ENCODE measurements at regions not wholly inside any gene's neighbourhood (a gene's known extent, or its start where the extent isn't known, plus 50 kb on each side); places are given as distances from the start of the nearest gene placed in this dataset.
A peak's percentile ranks its signal among the peaks of the same experiment; 100 is the strongest.
"Not testable (repeated sequence)": the region's sequence is repeated elsewhere in the genome, so short reads cannot be mapped to it uniquely, and the experiment has no call there.

DNA sequence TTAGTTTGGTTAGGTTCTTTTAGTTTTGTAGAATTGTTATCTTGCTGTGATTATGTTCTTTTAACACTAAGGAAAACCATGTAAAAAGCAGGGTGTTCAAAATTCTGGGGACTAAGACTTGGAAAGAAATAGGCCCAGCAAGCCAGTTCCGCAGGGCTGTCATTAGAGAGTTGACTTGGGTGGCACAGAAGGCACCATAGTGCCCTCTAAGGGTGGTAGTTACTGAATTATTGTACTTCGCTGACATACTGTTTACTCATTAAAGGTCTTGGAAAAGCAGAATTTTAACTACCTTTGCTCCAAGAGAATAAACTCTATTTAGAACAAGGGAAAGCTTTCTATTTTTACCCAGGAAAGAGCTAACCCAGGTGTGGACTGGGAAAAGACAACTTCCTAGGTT lies 86.5 kb downstream of the OTUD1 start:
- Mint-ChIP-seq H3K4me1 (peaks cover 0 to 16% (median under 1%) of the 10 kb centered on the region in 4 donors), H3K36me3 (no peaks in the 10 kb centered on the region), H3K27me3 (peaks cover 0 to 5% (median 0%) of the 10 kb centered on the region in 5 donors), H3K27ac (no peak overlapping the region), H3K9me3 (no peaks in the 10 kb centered on the region), H3K4me3 (no peak overlapping the region)
- ATAC-seq (no peak), DNase-seq (peak in 1 of 10 donors; percentile 4)
- POLR2A ChIA-PET, result no interaction called here

DNA sequence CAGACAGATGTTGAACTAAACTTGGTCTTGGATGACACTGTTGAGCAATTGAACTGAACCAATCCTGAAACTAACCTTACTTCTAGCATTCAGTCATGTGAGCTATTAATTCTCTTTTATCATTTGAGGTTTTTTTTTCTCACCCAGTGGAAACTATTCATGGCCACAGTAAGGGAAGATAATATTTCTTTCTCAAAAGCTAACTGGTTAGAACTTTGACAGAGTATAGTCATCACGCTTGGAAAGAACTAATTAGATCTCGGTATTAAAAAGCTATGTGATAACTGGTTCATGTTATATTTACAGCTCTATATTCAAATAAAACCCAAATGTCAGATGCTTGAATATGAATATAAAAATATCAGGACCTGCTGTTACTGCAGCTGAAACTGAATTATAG lies 89.5 kb downstream of the OTUD1 start:
- POLR2A ChIA-PET, result no interaction called here
- no peak overlapping the region for H3K27ac Mint-ChIP-seq
- H3K27me3 Mint-ChIP-seq, result no peaks in the 10 kb centered on the region
- no peak for DNase-seq
- no peak for ATAC-seq
- no peaks in the 10 kb centered on the region for H3K36me3 Mint-ChIP-seq
- H3K4me1 Mint-ChIP-seq, result peaks cover 2 to 10% (median 5%) of the 10 kb centered on the region in 4 donors
- H3K9me3 Mint-ChIP-seq, result no peaks in the 10 kb centered on the region
- no peak overlapping the region for H3K4me3 Mint-ChIP-seq

DNA sequence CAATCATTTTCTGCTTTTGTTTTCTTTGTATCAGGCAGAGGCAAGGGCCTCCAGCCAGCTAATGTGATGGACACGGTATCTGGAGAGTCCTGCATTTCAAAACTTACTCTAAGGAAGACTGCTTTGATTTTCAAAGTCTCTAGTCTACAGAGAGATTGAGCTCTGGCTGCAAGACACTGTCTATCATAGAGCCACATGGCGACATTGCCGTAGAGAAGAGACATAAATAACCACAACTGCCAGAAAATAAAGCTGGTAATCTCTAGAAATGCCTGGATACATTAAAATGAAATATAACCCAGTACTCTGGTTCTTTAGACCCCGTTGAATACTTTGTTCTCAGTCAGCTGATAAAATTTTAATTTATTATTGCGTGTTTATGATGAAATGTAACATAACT lies 90.8 kb downstream of the OTUD1 start:
- no peaks in the 10 kb centered on the region for H3K9me3 Mint-ChIP-seq
- no peak for ATAC-seq
- no peak overlapping the region for H3K27ac Mint-ChIP-seq
- H3K27me3 Mint-ChIP-seq, result no peaks in the 10 kb centered on the region
- DNase-seq, result no peak
- H3K4me3 Mint-ChIP-seq, result no peak overlapping the region
- POLR2A ChIA-PET, result no interaction called here
- H3K4me1 Mint-ChIP-seq, result peaks cover 6 to 16% (median 11%) of the 10 kb centered on the region in 4 donors
- H3K36me3 Mint-ChIP-seq, result no peaks in the 10 kb centered on the region

- Mint-ChIP-seq H3K4me3 (no peak overlapping the region), H3K36me3 (no peaks in the 10 kb centered on the region), H3K4me1 (peaks cover 10 to 19% (median 14%) of the 10 kb centered on the region in 4 donors), H3K27ac (no peak overlapping the region), H3K27me3 (no peaks in the 10 kb centered on the region), H3K9me3 (no peaks in the 10 kb centered on the region)
- ATAC-seq (no peak), DNase-seq (peak in 1 of 10 donors; percentile 15)
- POLR2A ChIA-PET, result no interaction called here
Measured at GRCh38 chr10:23530079-23530478, 91.2 kb downstream of the OTUD1 start.

DNA sequence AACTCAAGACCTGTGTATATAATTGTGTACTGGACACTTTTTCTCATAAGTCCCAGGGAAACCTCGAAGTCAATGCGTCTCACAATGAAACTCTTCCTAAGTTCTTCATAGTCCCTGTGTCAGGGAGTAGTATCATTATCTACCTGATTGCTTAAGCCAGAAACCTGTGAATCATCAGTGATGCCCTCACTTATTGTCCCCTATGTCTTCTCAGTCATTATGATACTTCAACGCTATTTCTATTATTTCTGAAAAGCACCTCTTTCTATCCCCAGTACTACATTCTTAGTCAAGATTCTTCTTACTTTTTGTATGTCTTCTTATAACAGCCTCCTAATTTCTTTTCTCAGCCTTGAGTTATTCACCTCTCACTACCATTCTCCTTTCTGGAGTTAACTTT lies 94.3 kb downstream of the OTUD1 start:
- POLR2A ChIA-PET, result no interaction called here
- ATAC-seq, result no peak
- H3K9me3 Mint-ChIP-seq, result peaks cover 0 to 3% (median 0%) of the 10 kb centered on the region in 9 donors
- H3K27ac Mint-ChIP-seq, result peak overlapping the region in 2 of 10 donors; percentile 37 to 70
- DNase-seq, result no peak
- no peaks in the 10 kb centered on the region for H3K27me3 Mint-ChIP-seq
- H3K4me3 Mint-ChIP-seq, result no peak overlapping the region
- H3K36me3 Mint-ChIP-seq, result peaks cover 0 to under 1% (median 0%) of the 10 kb centered on the region in 3 donors
- H3K4me1 Mint-ChIP-seq, result peaks cover 14 to 31% (median 23%) of the 10 kb centered on the region in 4 donors

DNA sequence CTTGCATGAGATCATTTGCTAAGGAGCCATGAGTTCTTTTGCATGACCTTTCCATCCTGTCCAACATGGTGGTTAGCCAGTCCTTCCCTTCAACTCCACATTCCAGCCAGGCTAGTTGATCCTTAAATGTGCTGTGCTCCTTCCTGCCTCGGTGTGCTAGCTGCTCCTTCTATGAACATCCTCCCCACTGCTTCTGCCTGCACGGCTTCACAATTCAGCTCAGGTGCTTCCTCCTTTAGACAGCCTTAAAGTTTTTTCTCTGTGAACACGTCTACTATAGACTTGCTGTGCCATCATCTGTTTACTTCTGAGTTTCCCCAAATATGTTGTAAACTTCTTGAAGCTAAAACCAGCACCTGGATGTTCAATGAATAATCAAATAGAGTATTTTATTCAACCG lies 95.5 kb downstream of the OTUD1 start:
- Mint-ChIP-seq H3K4me1 (peaks cover 24 to 42% (median 34%) of the 10 kb centered on the region in 4 donors), H3K36me3 (peaks cover 0 to 10% (median 0%) of the 10 kb centered on the region in 3 donors), H3K27me3 (no peaks in the 10 kb centered on the region), H3K4me3 (peak overlapping the region in 9 of 10 donors; percentile 2 to 65 (median 7)), H3K9me3 (peaks cover 0 to 6% (median 3%) of the 10 kb centered on the region in 9 donors), H3K27ac (peak overlapping the region; percentile 19 to 82 (median 54))
- POLR2A ChIA-PET, result no interaction called here
- peak in 1 of 2 donors; percentile 61 for ATAC-seq
- DNase-seq, result peak in 2 of 10 donors; percentile 27

DNA sequence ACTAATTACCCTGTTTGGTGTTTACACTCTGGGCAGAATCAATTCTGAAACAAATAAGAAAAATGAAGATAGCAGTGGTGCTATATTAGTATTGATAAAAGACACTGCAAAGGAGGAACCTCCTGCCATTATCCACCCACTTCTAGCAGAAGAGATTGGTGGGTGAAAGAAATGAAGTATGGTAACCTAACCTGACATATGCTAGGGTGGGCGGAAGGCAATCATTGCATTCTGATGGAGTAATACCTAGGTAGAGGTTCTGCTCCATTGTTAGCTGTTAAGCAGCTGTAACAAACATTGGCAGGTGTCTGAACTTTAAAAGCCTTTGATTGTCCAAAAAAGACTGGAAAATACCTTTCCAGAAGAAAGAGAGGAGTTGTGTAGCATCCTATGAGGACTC lies 95.9 kb downstream of the OTUD1 start:
- POLR2A ChIA-PET, result interaction anchor here (0.7 kb wide), 1 partner anchor 95 kb away, joined by 3 read pairs; the partner anchor contains the start of gene OTUD1
- Mint-ChIP-seq H3K9me3 (peaks cover 0 to 6% (median 3%) of the 10 kb centered on the region in 9 donors), H3K27me3 (no peaks in the 10 kb centered on the region), H3K27ac (peak overlapping the region in 9 of 10 donors; percentile 19 to 82 (median 52)), H3K4me1 (peaks cover 28 to 46% (median 37%) of the 10 kb centered on the region in 4 donors), H3K36me3 (peaks cover 0 to 14% (median 0%) of the 10 kb centered on the region in 3 donors), H3K4me3 (peak overlapping the region in 5 of 10 donors; percentile 2 to 65 (median 24))
- peak in 1 of 2 donors; percentile 6 for ATAC-seq
- DNase-seq, result no peak

DNA sequence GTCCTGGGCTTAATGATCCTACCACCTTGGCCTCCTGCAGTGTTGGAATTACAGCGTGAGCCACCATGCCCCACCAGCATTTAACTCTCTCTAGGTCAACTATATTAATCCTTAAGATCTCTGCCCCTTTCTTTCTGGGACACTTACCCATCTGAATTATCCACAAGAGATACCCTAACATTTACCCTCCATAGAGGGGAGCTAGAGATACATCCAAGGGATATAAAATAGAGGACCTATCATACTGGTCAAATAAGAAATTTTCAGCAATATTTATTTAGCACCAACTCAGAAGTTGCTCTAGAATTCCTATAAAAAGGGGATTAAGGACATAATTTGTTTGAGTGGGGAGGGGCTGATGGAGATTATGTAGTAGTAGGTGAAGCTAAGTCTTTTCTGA lies 96.5 kb downstream of the OTUD1 start:
- Mint-ChIP-seq H3K27me3 (no peaks in the 10 kb centered on the region), H3K4me3 (no peak overlapping the region), H3K4me1 (peaks cover 34 to 53% (median 43%) of the 10 kb centered on the region in 4 donors), H3K36me3 (peaks cover 0 to 14% (median 0%) of the 10 kb centered on the region in 3 donors), H3K27ac (peak overlapping the region in 3 of 10 donors; percentile 4 to 33 (median 11)), H3K9me3 (peaks cover 0 to 6% (median 3%) of the 10 kb centered on the region in 9 donors)
- DNase-seq (no peak), ATAC-seq (no peak)
- POLR2A ChIA-PET, result interaction anchor here (0.7 kb wide), 1 partner anchor 96 kb away, joined by 3 read pairs; the partner anchor contains the start of gene OTUD1

DNA sequence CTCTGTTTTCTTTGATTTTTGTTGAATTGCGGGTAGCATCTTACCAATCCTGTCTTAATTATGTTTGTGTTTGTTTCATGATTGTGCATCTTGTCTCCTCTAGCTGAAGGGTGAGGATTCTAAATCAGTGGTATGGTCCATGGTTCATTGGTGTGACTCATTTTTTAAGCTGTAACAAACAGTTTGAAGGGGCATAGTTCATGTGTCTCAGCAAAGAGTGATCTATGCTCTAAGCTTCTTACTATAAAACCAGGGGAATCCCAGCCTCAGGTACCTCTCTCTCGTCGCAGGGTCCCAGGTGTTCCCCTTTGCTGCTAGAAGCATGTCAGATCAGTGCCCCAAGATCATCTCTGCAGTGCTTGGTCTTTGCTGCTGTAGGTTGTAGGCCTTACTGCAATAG lies 100.1 kb downstream of the OTUD1 start:
- H3K27ac Mint-ChIP-seq, result peak overlapping the region in 7 of 10 donors; percentile 52 to 95 (median 92)
- ATAC-seq, result no peak
- peaks cover 0 to 9% (median 3%) of the 10 kb centered on the region in 9 donors for H3K9me3 Mint-ChIP-seq
- DNase-seq, result no peak
- H3K4me3 Mint-ChIP-seq, result peak overlapping the region in 1 of 10 donors; percentile 84
- no peaks in the 10 kb centered on the region for H3K27me3 Mint-ChIP-seq
- H3K36me3 Mint-ChIP-seq, result peaks cover 0 to 14% (median under 1%) of the 10 kb centered on the region in 3 donors
- POLR2A ChIA-PET, result no interaction called here
- peaks cover 40 to 62% (median 54%) of the 10 kb centered on the region in 4 donors for H3K4me1 Mint-ChIP-seq

- Mint-ChIP-seq H3K4me3 (peak overlapping the region; percentile 23 to 84 (median 69)), H3K4me1 (peaks cover 34 to 53% (median 45%) of the 10 kb centered on the region in 4 donors)
Measured at GRCh38 chr10:23540401-23541030, 101.6 kb downstream of the OTUD1 start.

GRCh38 chr10:23543691-23544380 lies 105.0 kb downstream of the OTUD1 start:
- Mint-ChIP-seq H3K27ac (peak overlapping the region in 6 of 10 donors; percentile 1 to 56 (median 19)), H3K4me1 (peaks cover 29 to 52% (median 43%) of the 10 kb centered on the region in 4 donors), H3K9me3 (peaks cover 0 to 8% (median 3%) of the 10 kb centered on the region in 9 donors), H3K36me3 (peaks cover 0 to 7% (median 3%) of the 10 kb centered on the region in 3 donors), H3K27me3 (no peaks in the 10 kb centered on the region), H3K4me3 (no peak overlapping the region)
- no peak for DNase-seq
- ATAC-seq, result no peak
- POLR2A ChIA-PET, result no interaction called here

More at GRCh38 chr10:23540401-23541030, 101.6 kb downstream of the OTUD1 start:
- Mint-ChIP-seq H3K27me3 (no peaks in the 10 kb centered on the region), H3K36me3 (peaks cover 0 to 14% (median 3%) of the 10 kb centered on the region in 3 donors), H3K27ac (peak overlapping the region; percentile 67 to 95 (median 91)), H3K9me3 (peaks cover 0 to 9% (median 3%) of the 10 kb centered on the region in 9 donors)
- peak; percentile 59 to 72 for ATAC-seq
- DNase-seq, result peak in 5 of 10 donors; percentile 2 to 47 (median 21)
- POLR2A ChIA-PET, result interaction anchor here (2.7 kb wide), 1 partner anchor 102 kb away, joined by 15 read pairs; the partner anchor contains the start of gene OTUD1

DNA sequence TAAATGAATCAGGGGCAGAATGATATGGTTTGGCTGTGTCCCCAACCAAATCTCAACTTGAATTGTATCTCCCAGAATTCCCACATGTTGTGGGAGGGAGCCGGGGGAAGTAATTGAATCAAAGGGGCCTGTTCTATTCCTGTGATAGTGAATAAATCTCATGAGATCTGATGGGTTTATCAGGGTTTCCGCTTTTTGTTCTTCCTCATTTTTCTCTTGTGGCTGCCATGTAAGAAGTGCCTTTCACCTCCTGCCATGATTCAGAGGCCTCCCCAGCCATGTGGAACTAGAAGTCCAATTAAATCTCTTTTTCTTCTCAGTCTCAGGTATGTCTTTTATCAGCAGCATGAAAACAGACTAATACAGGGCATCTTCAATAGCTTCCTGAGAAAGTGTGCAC lies 107.0 kb downstream of the OTUD1 start:
- Mint-ChIP-seq H3K27ac (peak overlapping the region in 2 of 10 donors; percentile 38 to 73), H3K4me1 (peaks cover 13 to 32% (median 23%) of the 10 kb centered on the region in 4 donors)
- not testable (repeated sequence) for DNase-seq, H3K4me3 Mint-ChIP-seq, H3K9me3 Mint-ChIP-seq, ATAC-seq, H3K27me3 Mint-ChIP-seq, H3K36me3 Mint-ChIP-seq
- POLR2A ChIA-PET, result interaction anchor here (0.7 kb wide), 2 partner anchors 107 to 1014 kb away, joined by 3 to 4 read pairs; partner anchors contain the start of gene OTUD1
